Activated T-cell treated with anti-CD3 and anti-CD28 coated beads, Interleukin-2, amount 50 U/mL, for 48 hours (primary cell): ENCODE measurements at regions not wholly inside any gene's neighbourhood (a gene's known extent, or its start where the extent isn't known, plus 50 kb on each side); places are given as distances from the start of the nearest gene placed in this dataset.

Experiments used
- DNase-seq, 2 experiments: peaks; one replicate each; pipeline ENCODE4 v3.0.0-alpha.2; 2020

- no peak for DNase-seq
Observed at GRCh38 chr11:119979701-119980100, 158.2 kb downstream of the TRIM29 start.

- no peak for DNase-seq
Observed at GRCh38 chr11:119978696-119979095, 159.2 kb downstream of the TRIM29 start.

DNA sequence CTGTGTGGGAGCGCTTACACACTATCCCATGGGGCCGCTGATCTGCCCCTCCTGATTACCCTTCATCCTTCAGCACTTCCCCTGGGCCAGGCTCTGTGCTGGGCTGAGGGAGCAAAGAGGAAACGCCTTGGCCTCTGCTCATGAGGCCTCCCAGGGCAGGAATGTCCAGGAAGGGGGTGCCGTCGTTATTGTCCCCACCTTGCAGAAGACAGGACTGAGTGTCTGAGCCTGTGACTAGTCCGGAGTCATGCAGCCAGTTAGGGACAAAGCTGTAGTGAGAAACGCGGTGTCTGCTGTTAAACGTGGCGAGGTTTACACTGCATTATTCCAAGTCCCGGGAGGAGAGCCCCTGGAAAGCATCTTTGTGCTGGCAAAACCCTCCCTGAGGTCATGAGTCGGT is 160.0 kb downstream of the TRIM29 start:
- no peak for DNase-seq

DNA sequence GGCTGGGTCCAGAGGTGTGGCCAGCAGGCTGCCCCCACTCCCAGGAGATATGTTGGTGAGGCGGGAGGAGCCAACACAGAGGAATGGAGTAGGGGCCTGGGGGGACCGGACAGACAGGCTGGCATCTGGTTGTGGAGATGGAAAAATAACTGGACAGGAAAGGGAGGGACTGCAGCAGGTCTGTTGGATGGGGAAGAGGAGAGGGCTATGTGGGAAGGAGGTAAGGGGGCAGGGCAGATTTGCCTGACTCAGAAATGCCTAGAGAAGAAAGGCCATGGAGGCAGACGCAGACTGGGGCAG is 160.4 kb downstream of the TRIM29 start:
- DNase-seq, result no peak

- DNase-seq, result no peak
Observed at GRCh38 chr11:119976805-119977560, 160.9 kb downstream of the TRIM29 start.

DNA sequence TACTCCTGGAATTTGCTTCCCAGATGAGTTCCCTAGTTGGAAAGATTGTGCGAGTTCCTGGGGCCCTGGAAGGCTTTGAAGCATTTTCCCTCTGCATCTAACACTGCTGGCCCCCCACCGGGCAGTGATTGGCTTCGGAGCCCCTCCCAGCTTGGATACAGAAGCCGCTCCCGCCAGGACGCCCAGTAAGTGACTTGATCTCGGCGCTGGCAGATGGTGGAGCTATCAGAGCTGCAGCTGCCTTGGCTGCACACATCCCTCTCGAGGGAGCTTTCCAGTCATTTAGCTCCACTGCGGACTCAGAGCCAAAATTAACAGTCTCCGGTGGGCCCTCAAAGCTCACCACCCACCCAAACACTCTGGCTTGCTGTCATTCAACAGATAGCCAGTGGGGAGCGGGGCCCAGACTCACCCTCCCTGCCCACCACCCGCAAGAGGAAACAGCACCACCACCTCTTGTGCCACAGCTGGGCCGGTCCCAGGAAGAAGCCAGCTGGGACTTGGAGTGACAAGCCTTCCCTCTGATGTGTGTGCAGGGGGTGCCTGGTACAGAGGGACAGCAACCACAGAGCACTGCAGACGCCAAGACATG is 162.3 kb downstream of the TRIM29 start:
- no peak for DNase-seq

- no peak for DNase-seq
Observed at GRCh38 chr11:119974467-119974866, 163.4 kb downstream of the TRIM29 start.

DNA sequence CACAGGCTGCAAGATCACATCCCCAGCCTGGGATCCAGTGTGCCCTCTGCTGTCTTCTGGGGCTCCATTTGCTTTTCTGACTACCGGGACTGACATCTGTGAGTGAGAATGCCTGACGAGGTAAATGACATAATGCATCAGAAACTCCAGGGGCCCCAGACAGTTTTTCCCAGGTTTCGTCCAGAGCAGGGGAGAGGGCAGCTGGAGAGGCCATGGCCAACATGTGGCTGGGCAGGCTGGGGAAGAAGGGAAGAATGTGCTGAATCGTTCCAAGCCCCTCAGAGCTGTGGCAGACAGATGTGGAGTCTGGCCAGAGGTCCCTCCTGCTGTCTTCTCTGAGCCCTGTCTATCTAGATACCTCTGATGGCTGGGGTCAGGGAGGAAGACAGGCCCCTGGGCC is 163.9 kb downstream of the TRIM29 start:
- no peak for DNase-seq

DNA sequence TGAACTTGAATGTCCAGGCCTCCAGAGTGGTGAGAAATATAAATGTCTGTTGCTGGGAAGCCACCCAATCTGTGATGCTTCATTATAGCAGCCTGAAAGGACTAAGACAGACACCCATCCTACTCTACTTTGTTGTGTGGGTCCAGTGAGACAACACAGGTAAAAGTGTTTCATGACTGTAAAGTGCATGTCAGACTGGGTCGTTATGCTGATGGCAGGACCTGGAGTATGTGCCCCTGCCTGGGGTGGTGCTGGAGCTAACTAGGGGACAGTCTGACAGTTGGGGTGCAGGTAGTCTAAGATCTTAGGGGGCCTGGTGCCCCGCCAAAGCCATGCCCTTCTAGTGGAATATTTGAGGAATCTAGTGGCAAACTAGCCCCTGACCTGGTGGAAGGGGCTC is 165.6 kb downstream of the TRIM29 start:
- no peak for DNase-seq

GRCh38 chr11:119970555-119971304 is 167.2 kb downstream of the TRIM29 start:
- DNase-seq, result no peak

- no peak for DNase-seq
Observed at GRCh38 chr11:119964136-119965025, 173.5 kb downstream of the TRIM29 start.

DNA sequence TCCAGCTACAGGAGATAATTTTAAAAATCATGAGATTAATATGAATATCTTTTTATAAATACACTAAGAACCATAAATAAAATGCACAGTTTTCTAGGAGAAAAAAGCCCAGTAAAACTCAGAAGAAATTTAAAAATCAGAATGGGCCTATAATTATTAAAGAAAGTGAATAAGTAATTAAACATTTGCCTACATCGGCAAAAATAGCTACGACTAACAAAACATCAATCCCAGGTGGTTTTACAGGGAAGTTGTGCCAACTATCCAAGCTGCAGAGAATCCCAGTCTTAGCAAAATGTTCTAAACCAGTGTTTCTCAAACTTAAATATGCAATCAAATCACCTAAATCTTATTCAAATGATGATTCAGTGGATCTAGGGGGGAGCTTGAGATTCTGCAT is 180.0 kb downstream of the TRIM29 start:
- DNase-seq, result no peak

DNA sequence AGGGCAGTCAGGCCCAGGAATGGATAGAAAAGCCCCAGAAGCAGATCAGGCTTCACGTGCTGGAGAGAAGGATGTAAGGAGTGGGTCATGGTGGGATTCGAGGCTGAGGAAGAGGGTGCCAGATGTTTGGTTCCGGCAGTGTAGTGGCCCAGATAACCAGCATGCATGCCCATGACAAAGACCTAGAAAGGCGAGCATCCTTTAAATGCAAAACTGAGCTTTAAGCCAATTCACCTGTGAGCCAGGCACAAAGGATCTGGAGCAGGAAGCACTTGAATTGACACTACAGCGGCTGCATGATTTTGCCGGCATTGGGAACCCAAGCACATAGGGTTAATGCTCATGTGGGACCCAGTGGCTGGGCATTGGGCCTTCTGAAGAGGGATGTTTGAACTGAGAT is 185.5 kb downstream of the TRIM29 start:
- DNase-seq, result no peak

DNA sequence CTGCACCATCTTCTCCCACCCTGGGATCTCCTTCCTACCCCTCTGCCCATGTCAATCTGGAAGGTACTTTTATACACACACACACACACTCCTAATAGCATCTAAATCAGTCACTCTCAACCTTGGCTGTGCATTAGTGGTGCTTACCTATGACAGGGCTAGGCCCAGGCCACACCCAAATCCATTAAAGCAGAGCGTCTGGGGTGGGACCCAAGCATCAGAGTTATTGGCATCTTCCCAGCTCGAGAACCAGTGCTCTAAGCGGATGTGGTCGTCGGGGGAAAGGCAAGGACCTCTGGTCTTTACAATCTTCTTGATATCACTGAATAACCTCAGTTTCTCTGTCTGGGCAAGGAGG is 194.6 kb downstream of the TRIM29 start:
- no peak for DNase-seq

- DNase-seq, result no peak
Observed at GRCh38 chr11:119942583-119943297, 195.2 kb downstream of the TRIM29 start.

DNA sequence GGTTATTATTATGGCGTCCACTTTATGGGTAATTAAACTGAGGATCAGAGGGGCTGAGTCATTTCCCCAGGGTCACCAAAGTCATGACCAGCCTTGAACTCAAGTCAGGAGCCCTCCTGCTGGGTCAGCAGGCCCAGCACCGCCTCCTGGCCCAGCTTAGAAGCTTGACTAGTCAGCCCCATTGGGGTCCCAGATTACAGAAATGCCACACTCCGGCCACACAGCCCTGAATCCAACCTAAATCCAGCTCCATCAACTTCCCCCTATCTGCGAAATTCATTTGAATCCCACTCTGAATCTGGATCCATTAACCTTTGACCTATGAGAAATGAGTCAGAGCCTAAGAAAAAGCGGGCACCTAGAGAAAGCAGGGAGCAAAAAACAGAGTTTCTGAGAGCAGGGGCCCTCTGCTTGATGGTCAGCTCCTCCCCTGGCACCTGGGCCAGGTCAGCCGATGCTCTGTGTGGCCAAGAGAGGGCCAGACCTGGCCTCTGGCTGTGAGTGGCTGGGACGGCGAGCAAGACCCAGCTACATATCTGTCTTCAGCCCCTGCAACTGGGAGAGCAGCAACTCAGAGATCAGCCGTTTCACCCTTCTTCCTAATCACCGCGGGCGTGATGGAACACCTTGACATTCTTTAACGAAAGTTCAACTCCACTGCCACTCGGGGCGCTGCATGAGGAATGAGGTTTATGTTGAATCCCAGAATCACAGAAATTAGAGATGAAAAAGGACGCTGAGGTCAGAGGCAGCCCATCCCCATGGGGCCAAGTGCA is 196.1 kb downstream of the TRIM29 start:
- DNase-seq, result no peak

- DNase-seq, result no peak
Observed at GRCh38 chr11:119941171-119941570, 196.7 kb downstream of the TRIM29 start.

DNA sequence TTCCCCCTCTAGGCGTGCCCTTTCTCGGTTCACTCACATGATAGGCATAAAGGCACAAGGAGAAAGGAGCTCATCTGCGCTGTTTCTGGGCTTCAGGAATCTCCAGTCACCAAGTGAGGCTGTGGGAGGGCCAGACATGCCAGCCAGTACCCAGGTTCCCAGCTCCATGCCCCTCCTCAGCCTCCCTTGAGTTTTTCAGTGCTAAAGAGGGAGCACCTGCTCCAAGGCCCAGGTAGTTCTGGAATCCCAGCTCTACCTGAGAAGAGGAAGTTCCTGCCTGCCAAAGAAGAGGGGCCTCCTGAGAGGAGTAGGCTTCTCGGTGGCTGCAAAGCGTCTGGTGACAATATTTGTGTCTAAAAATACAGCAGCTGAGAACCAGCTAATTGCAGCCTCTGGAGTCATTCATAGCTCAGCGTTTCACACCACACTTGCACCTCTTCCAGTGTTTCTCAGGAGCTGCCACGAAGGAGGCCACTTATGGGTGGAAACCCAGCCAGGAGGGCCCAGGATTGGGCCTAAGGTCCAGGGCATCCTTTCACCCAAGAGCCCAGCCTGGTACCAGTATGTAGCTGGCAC is 197.4 kb downstream of the TRIM29 start:
- no peak for DNase-seq

GRCh38 chr11:119937412-119937811 is 200.5 kb downstream of the TRIM29 start:
- no peak for DNase-seq

DNA sequence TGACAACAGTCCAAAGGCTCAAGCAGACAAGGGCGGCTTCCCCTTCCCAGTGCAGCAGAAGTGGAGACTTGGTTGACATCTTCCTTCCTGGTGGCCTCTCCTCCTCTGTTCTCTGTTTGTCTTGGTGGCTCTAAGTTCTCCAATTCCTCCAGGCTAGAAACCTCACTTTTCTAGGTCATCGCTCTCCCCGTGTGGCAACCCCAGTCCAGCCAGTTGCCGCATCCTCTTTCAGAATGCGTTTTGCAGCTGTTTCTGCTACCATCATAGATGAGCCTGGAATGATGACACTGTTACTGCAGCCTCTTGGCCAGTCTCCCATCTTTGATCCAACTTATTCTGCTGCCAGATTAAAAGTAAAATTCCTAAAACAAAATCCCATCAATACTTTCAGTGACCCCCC is 201.5 kb downstream of the TRIM29 start:
- DNase-seq, result no peak

DNA sequence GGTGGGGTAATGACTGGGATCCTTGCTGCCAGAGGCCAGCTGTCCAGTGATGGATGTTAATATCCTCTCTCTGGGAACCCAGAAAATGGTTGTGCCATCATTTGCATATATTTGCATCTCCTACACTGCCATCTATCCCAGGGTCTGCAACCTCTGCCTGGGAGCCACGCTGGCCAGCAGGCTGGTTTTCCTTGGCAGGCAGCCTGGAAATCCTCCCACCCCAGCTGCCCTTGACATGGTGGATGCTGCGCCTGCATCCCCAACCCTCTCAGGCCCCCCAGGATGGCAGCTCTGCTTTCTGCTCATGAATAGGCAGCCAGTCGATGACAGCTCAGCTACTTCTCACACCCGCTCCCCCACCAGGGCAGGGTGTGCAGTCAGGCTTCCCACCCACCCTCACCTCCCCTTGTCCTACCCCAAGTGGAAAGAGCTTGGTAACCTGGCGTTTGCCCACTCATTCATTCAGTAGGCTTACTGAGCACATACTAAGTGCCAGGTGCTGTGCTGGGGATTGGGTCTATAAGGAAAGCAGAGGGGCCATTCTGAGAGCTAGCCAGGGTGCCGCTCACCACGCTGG is 202.5 kb downstream of the TRIM29 start:
- no peak for DNase-seq
